SU-DHL-6 (cell line): ENCODE measurements at regions not wholly inside any gene's neighbourhood (a gene's known extent, or its start where the extent isn't known, plus 50 kb on each side); places are given as distances from the start of the nearest gene placed in this dataset.

Experiments
- CTCF ChIP-seq: fragments of 200-600 bp; sonication (generic); IDR thresholded peaks from one replicate; pipeline ENCODE4 v1.5.1; 2017; ENCODE audit warnings: antibody characterized with exemption, mild to moderate bottlenecking, low read length, moderate library complexity; ENCODE audit not compliant: insufficient read depth, poor library complexity, severe bottlenecking
- EZH2phosphoT487 ChIP-seq: fragments of 200-600 bp; sonication (generic), shearing (Covaris generic); conservative IDR thresholded peaks from 2 replicates; pipeline ENCODE4 v1.6.1; 2018; ENCODE audit warnings: mild to moderate bottlenecking, antibody characterized with exemption, low read length, moderate library complexity, mixed read lengths

GRCh38 chr14:99064262-99064954 is 207.6 kb downstream of the BCL11B start:
- TF ChIP-seq CTCF (no peak), EZH2phosphoT487 (no peak)
